Naive B cell (primary cell): ENCODE measurements at regions not wholly inside any gene's neighbourhood (a gene's known extent, or its start where the extent isn't known, plus 50 kb on each side); places are given as distances from the start of the nearest gene placed in this dataset.

Experiments
- ATAC-seq, 2 donors: fragments of 150-1000 bp; cut with Tn5 transposase; 2 replicates each; pipeline ENCODE4 v1.10.0; 2021; ENCODE audit warnings: low read depth in 2 of 2, mild to moderate bottlenecking in 2 of 2, moderate library complexity in 2 of 2
- DNase-seq: peaks from one replicate; pipeline ENCODE4 v3.0.0; 2022
- H3K27ac Mint-ChIP-seq, 6 donors: one replicate each; pipeline ENCODE4 v1.8.0; 2020 to 2022; ENCODE audit warnings: mild to moderate bottlenecking in 6 of 6, mixed read lengths in 6 of 6, moderate library complexity in 5 of 6, inconsistent platforms in 2 of 6
- H3K27me3 Mint-ChIP-seq, 3 donors: one replicate each; pipeline ENCODE4 v1.8.0; 2021 to 2022; ENCODE audit warnings: mixed read lengths in 3 of 3, mild to moderate bottlenecking in 1 of 3
- H3K36me3 Mint-ChIP-seq, 2 donors: one replicate each; pipeline ENCODE4 v1.8.0; 2020 to 2022; ENCODE audit warnings: mixed read lengths in 2 of 2, inconsistent platforms in 1 of 2, mild to moderate bottlenecking in 1 of 2
- H3K4me1 Mint-ChIP-seq, 3 donors: one replicate each; pipeline ENCODE4 v1.8.0; 2020 to 2022; ENCODE audit warnings: mixed read lengths in 3 of 3, inconsistent platforms in 1 of 3, mild to moderate bottlenecking in 1 of 3, moderate library complexity in 1 of 3
- H3K4me3 Mint-ChIP-seq, 8 donors: one replicate each; pipeline ENCODE4 v1.8.0; 2020 to 2022; ENCODE audit warnings: mild to moderate bottlenecking in 8 of 8, mixed read lengths in 8 of 8, moderate library complexity in 8 of 8, inconsistent platforms in 2 of 8
- H3K9me3 Mint-ChIP-seq, 7 donors: one replicate each; pipeline ENCODE4 v1.8.0; 2020 to 2022; ENCODE audit warnings: mixed read lengths in 7 of 7, mild to moderate bottlenecking in 5 of 7, inconsistent platforms in 2 of 7, moderate library complexity in 1 of 7

GRCh38 chr21:25280061-25280460 is 327.2 kb downstream of the MRPL39 start:
- H3K27me3 Mint-ChIP-seq = no peaks in the 10 kb centered on the region
- H3K9me3 Mint-ChIP-seq = peaks cover 0 to 4% (median 0%) of the 10 kb centered on the region in 7 donors
- H3K27ac Mint-ChIP-seq = peak overlapping the region in 1 of 6 donors; percentile 3
- no peak overlapping the region for H3K4me3 Mint-ChIP-seq
- DNase-seq (no peak), ATAC-seq (no peak)
- H3K4me1 Mint-ChIP-seq = peaks cover 0 to 18% (median 15%) of the 10 kb centered on the region in 3 donors
- H3K36me3 Mint-ChIP-seq = no peaks in the 10 kb centered on the region

- peaks cover 0 to 15% (median 7%) of the 10 kb centered on the region in 3 donors for H3K4me1 Mint-ChIP-seq
- no peaks in the 10 kb centered on the region for H3K27me3 Mint-ChIP-seq
- DNase-seq (no peak), ATAC-seq (peak; percentile 35 to 37)
- H3K4me3 Mint-ChIP-seq = no peak overlapping the region
- peaks cover 0 to 7% of the 10 kb centered on the region in 2 donors for H3K36me3 Mint-ChIP-seq
- peaks cover 0 to 26% (median 19%) of the 10 kb centered on the region in 7 donors for H3K9me3 Mint-ChIP-seq
- no peak overlapping the region for H3K27ac Mint-ChIP-seq
Measured at GRCh38 chr21:25273959-25274358, 333.3 kb downstream of the MRPL39 start.

GRCh38 chr21:25254491-25255174 is 352.6 kb downstream of the MRPL39 start:
- peaks cover 0 to 9% (median 0%) of the 10 kb centered on the region in 7 donors for H3K9me3 Mint-ChIP-seq
- ATAC-seq (no peak), DNase-seq (no peak)
- H3K27me3 Mint-ChIP-seq = no peaks in the 10 kb centered on the region
- no peaks in the 10 kb centered on the region for H3K36me3 Mint-ChIP-seq
- no peak overlapping the region for H3K4me3 Mint-ChIP-seq
- no peak overlapping the region for H3K27ac Mint-ChIP-seq
- H3K4me1 Mint-ChIP-seq = peaks cover 9 to 15% (median 10%) of the 10 kb centered on the region in 3 donors

- no peak for ATAC-seq
- Mint-ChIP-seq H3K4me3 (no peak overlapping the region), H3K9me3 (peaks cover 0 to 33% (median 15%) of the 10 kb centered on the region in 7 donors)
Measured at GRCh38 chr21:25246546-25246945, 360.7 kb downstream of the MRPL39 start.

GRCh38 chr21:25244735-25245134 is 362.5 kb downstream of the MRPL39 start:
- H3K36me3 Mint-ChIP-seq = peaks cover 14 to 22% of the 10 kb centered on the region in 2 donors
- no peak overlapping the region for H3K27ac Mint-ChIP-seq
- no peak overlapping the region for H3K4me3 Mint-ChIP-seq
- H3K27me3 Mint-ChIP-seq = no peaks in the 10 kb centered on the region
- peaks cover 13 to 27% (median 21%) of the 10 kb centered on the region in 3 donors for H3K4me1 Mint-ChIP-seq
- DNase-seq = no peak
- H3K9me3 Mint-ChIP-seq = peaks cover 0 to 40% (median 22%) of the 10 kb centered on the region in 7 donors
- no peak for ATAC-seq

More at GRCh38 chr21:25246546-25246945, 360.7 kb downstream of the MRPL39 start:
- Mint-ChIP-seq H3K27ac (peak overlapping the region in 1 of 6 donors; percentile 19), H3K27me3 (no peaks in the 10 kb centered on the region), H3K36me3 (peaks cover 14 to 22% of the 10 kb centered on the region in 2 donors), H3K4me1 (peaks cover 14 to 27% (median 17%) of the 10 kb centered on the region in 3 donors)
- no peak for DNase-seq

- no peak for ATAC-seq
- DNase-seq = no peak
- Mint-ChIP-seq H3K4me1 (peaks cover 17 to 33% (median 27%) of the 10 kb centered on the region in 3 donors), H3K9me3 (peaks cover 4 to 49% (median 28%) of the 10 kb centered on the region in 7 donors), H3K4me3 (no peak overlapping the region), H3K27ac (no peak overlapping the region), H3K36me3 (peaks cover 20 to 28% of the 10 kb centered on the region in 2 donors), H3K27me3 (no peaks in the 10 kb centered on the region)
Measured at GRCh38 chr21:25243808-25244207, 363.5 kb downstream of the MRPL39 start.

GRCh38 chr21:25240974-25241373 is 366.3 kb downstream of the MRPL39 start:
- peak; percentile 75 to 81 for ATAC-seq
- peaks cover 28 to 55% of the 10 kb centered on the region in 2 donors for H3K36me3 Mint-ChIP-seq
- H3K4me1 Mint-ChIP-seq = peaks cover 20 to 43% (median 30%) of the 10 kb centered on the region in 3 donors
- no peaks in the 10 kb centered on the region for H3K27me3 Mint-ChIP-seq
- no peak overlapping the region for H3K27ac Mint-ChIP-seq
- peaks cover 15 to 70% (median 51%) of the 10 kb centered on the region in 7 donors for H3K9me3 Mint-ChIP-seq
- peak overlapping the region in 2 of 8 donors; percentile 61 to 63 for H3K4me3 Mint-ChIP-seq
- DNase-seq = peak; percentile 31

- peak overlapping the region in 7 of 8 donors; percentile 19 to 68 (median 50) for H3K4me3 Mint-ChIP-seq
- DNase-seq = peak; percentile 16
- peaks cover 16 to 52% (median 40%) of the 10 kb centered on the region in 7 donors for H3K9me3 Mint-ChIP-seq
- H3K27ac Mint-ChIP-seq = peak overlapping the region; percentile 59 to 92 (median 80)
- peaks cover 23 to 39% (median 26%) of the 10 kb centered on the region in 3 donors for H3K4me1 Mint-ChIP-seq
- H3K27me3 Mint-ChIP-seq = no peaks in the 10 kb centered on the region
- peak; percentile 90 to 93 for ATAC-seq
- H3K36me3 Mint-ChIP-seq = peaks cover 20 to 39% of the 10 kb centered on the region in 2 donors
Measured at GRCh38 chr21:25234857-25235801, 372.2 kb downstream of the MRPL39 start.

DNA sequence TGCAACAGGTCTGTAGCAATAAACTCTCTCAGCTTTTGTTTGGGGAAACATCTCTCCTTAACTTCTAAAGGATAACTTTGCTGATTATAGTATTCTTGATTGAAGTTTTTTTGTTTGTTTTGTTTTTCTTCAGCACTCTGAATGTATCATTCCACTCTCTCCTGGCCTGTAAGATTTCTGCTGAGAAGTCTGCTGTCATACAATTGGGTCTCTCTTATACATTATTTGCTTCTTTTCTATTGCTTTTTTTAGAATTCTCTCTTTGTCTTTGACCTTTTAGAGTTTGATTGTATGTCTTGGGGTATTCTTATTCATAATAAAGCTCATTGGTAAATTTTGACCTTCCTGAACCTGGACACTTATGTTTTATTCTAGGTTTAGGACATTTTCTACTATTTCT is 386.3 kb downstream of the MRPL39 start:
- no peaks in the 10 kb centered on the region for H3K27me3 Mint-ChIP-seq
- ATAC-seq = no peak
- peaks cover 8 to 43% (median 25%) of the 10 kb centered on the region in 7 donors for H3K9me3 Mint-ChIP-seq
- no peak for DNase-seq
- H3K36me3 Mint-ChIP-seq = peaks cover 13 to 16% of the 10 kb centered on the region in 2 donors
- H3K4me3 Mint-ChIP-seq = peak overlapping the region in 1 of 8 donors; percentile 69
- peaks cover 6 to 16% (median 16%) of the 10 kb centered on the region in 3 donors for H3K4me1 Mint-ChIP-seq
- H3K27ac Mint-ChIP-seq = no peak overlapping the region

DNA sequence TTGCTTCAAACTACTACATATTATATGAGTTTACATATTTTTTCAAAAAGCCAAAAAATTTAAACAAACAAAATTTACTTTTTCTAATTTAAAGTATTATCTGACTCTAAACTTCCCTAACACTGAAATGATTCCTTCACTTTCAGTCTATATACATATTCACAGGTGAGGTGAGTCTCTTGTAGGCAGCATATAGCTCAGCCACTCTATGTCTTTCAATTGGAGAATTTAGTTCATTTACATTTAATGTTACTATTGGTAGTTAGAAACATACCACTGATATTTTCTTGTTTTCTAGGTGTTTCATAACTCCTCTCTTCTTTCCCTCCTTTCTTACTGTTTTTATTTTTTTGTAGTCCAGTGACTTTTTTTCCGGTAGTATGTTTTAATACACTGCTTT is 387.1 kb downstream of the MRPL39 start:
- ATAC-seq (no peak), DNase-seq (no peak)
- Mint-ChIP-seq H3K27me3 (no peaks in the 10 kb centered on the region), H3K4me3 (no peak overlapping the region), H3K4me1 (peaks cover 10 to 23% (median 21%) of the 10 kb centered on the region in 3 donors), H3K27ac (no peak overlapping the region), H3K36me3 (peaks cover 13 to 17% of the 10 kb centered on the region in 2 donors), H3K9me3 (peaks cover 8 to 46% (median 25%) of the 10 kb centered on the region in 7 donors)

DNA sequence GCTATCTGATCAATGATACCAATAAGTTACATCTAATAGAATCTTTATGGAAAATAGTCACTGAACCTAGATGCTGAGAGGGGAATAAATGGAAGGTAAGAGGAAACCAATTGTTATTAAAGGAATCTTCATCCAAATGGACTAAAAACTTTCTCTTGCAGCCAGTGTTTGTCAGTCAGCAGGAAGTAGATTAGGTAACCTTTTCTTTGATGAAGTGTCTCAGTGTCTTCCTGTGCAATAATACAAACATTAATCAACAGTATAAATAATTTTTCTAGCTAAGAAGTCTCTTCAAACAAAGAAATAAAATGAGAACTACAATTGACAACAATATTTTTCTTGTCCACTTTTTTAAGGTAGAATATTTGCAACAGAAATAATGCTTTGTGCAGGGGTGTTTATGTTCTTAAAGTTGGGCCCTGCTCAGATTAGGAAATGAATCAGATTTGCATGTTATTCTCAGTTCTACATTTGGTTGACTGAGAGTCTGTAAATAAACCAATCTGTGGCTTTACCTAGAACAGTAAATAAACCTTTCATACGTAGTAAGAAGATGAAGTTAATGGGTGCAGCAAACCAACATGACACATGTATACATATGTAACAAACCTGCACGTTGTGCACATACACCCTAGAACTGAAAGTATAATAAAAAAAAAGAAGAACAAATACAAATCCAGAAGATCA is 391.4 kb downstream of the MRPL39 start:
- peaks cover 5 to 14% of the 10 kb centered on the region in 2 donors for H3K36me3 Mint-ChIP-seq
- peak; percentile 96 to 97 for ATAC-seq

GRCh38 chr21:25214676-25215075 is 392.6 kb downstream of the MRPL39 start:
- H3K36me3 Mint-ChIP-seq = peaks cover 5 to 11% of the 10 kb centered on the region in 2 donors
- H3K9me3 Mint-ChIP-seq = peaks cover 5 to 26% (median 12%) of the 10 kb centered on the region in 7 donors
- ATAC-seq (no peak), DNase-seq (no peak)
- peak overlapping the region; percentile 66 to 92 (median 86) for H3K27ac Mint-ChIP-seq
- H3K4me3 Mint-ChIP-seq = peak overlapping the region in 2 of 8 donors; percentile 20 to 59
- H3K27me3 Mint-ChIP-seq = no peaks in the 10 kb centered on the region
- H3K4me1 Mint-ChIP-seq = peaks cover 17 to 32% (median 31%) of the 10 kb centered on the region in 3 donors

More for the DNA sequence above, 391.4 kb downstream of the MRPL39 start:
- Mint-ChIP-seq H3K9me3 (peaks cover 5 to 35% (median 15%) of the 10 kb centered on the region in 7 donors), H3K27me3 (no peaks in the 10 kb centered on the region), H3K4me3 (peak overlapping the region; percentile 0 to 76 (median 56)), H3K27ac (peak overlapping the region; percentile 69 to 96 (median 90)), H3K4me1 (peaks cover 17 to 32% (median 31%) of the 10 kb centered on the region in 3 donors)
- peak; percentile 72 for DNase-seq
